ENCODE measurements at regions not wholly inside any gene's neighbourhood (a gene's known extent, or its start where the extent isn't known, plus 50 kb on each side); places are given as distances from the start of the nearest gene placed in this dataset.

- TF ChIP-seq CTCF (IDR thresholded peaks at IDR 0.05) = no peak
- no peak for DNase-seq (ENCODE audit: low spot score)
- no peak for ATAC-seq (ENCODE audit: low FRiP score)
These were observed 84.5 kb upstream of the PPARA start for GRCh38 chr22:46065691-46066454.

GRCh38 chr22:46066691-46067090 is 83.6 kb upstream of the PPARA start:
- DNase-seq (ENCODE audit: low spot score) (no peak), ATAC-seq (ENCODE audit: low FRiP score) (no peak)
- no peak for TF ChIP-seq CTCF (IDR thresholded peaks at IDR 0.05)

- DNase-seq (ENCODE audit: low spot score) = no peak
- TF ChIP-seq CTCF (IDR thresholded peaks at IDR 0.05) = no peak
- no peak for ATAC-seq (ENCODE audit: low FRiP score)
These were observed 82.9 kb upstream of the PPARA start for GRCh38 chr22:46067159-46068111.

- ATAC-seq (ENCODE audit: low FRiP score) = no peak
- DNase-seq (ENCODE audit: low spot score) = no peak
- TF ChIP-seq CTCF (IDR thresholded peaks at IDR 0.05) = no peak
These were observed 82.1 kb upstream of the PPARA start for GRCh38 chr22:46068181-46068592.

- no peak for TF ChIP-seq CTCF (IDR thresholded peaks at IDR 0.05)
- ATAC-seq (ENCODE audit: low FRiP score) (no peak), DNase-seq (ENCODE audit: low spot score) (no peak)
These were observed 81.5 kb upstream of the PPARA start for GRCh38 chr22:46068593-46069491.

GRCh38 chr22:46069521-46070214 is 80.7 kb upstream of the PPARA start:
- TF ChIP-seq CTCF (IDR thresholded peaks at IDR 0.05) = no peak
- DNase-seq (ENCODE audit: low spot score) = peak; percentile 82
- peak; percentile 20 for ATAC-seq (ENCODE audit: low FRiP score)
